KMS-11 (cell line): ENCODE measurements at regions not wholly inside any gene's neighbourhood (a gene's known extent, or its start where the extent isn't known, plus 50 kb on each side); places are given as distances from the start of the nearest gene placed in this dataset.

Experiments
- H2AFZ ChIP-seq: fragments of 200-600 bp; sonication (generic); 2 replicates; pipeline ENCODE4 v1.6.1; 2016; ENCODE audit warnings: antibody characterized with exemption, mixed run types, low read depth
- H3K27ac ChIP-seq: fragments of 200-600 bp; sonication (generic); 2 replicates; pipeline ENCODE4 v1.6.1; 2016; ENCODE audit warnings: mild to moderate bottlenecking, mixed run types
- H3K27me3 ChIP-seq: fragments of 200-600 bp; sonication (generic); 2 replicates; pipeline ENCODE4 v1.6.1; 2017; ENCODE audit warnings: mild to moderate bottlenecking, low read depth, mixed run types, moderate library complexity; ENCODE audit not compliant: insufficient read depth
- H3K36me3 ChIP-seq: fragments of 200-600 bp; sonication (generic); 2 replicates; pipeline ENCODE4 v1.6.1; 2017; ENCODE audit warnings: mild to moderate bottlenecking, mixed run types; ENCODE audit not compliant: insufficient read depth
- H3K4me1 ChIP-seq: fragments of 200-600 bp; sonication (generic); 2 replicates; pipeline ENCODE4 v1.6.1; 2016; ENCODE audit warnings: mild to moderate bottlenecking, low read depth, mixed run types; ENCODE audit not compliant: poor library complexity, severe bottlenecking
- H3K4me2 ChIP-seq: fragments of 200-600 bp; sonication (generic); 2 replicates; pipeline ENCODE4 v1.7.0; 2016; ENCODE audit warnings: mild to moderate bottlenecking, mixed run types
- H3K4me3 ChIP-seq: fragments of 200-600 bp; sonication (generic); IDR thresholded peaks from 2 replicates; pipeline ENCODE4 v1.6.1; 2017; ENCODE audit warnings: low read depth, low read length, mixed read lengths; ENCODE audit not compliant: insufficient read depth
- H3K79me2 ChIP-seq: fragments of 200-600 bp; sonication (generic); 2 replicates; pipeline ENCODE4 v1.6.1; 2016; ENCODE audit warnings: low read depth, mixed run types; ENCODE audit not compliant: insufficient read depth
- H3K9ac ChIP-seq: fragments of 200-600 bp; sonication (generic); 2 replicates; pipeline ENCODE4 v1.6.1; 2016; ENCODE audit warnings: mild to moderate bottlenecking, mixed run types
- H4K20me1 ChIP-seq: fragments of 200-600 bp; sonication (generic); 2 replicates; pipeline ENCODE4 v1.6.1; 2016; ENCODE audit warnings: mild to moderate bottlenecking, mixed run types; ENCODE audit not compliant: insufficient read depth
- TF ChIP-seq, protein P1 (sequence below): fragments of 200-600 bp; sonication (generic); conservative IDR thresholded peaks from 2 replicates; pipeline ENCODE4 v1.6.1; 2017; ENCODE audit warnings: low read depth, mild to moderate bottlenecking, antibody characterized with exemption, low read length, moderate library complexity, mixed read lengths

DNA sequence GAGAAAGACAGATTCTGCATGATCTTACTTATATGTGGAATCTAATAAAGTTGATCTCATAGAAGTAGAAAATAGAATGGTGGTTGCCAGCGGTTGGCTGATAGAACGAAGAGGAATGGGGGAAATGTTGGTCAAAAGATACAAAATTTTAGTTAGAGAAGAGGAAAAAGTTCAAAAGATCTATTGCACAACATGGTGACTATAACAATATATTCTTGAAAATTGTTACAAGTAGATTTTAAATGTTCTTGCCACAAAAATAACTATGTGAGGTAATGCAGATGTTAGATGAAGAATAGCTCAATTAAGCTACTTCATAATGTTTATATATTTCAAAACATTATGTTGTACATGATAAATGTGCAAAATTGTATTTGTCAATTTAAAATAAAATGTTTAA lies 112.3 kb upstream of the SMIM30 start:
- no peaks in the 10 kb centered on the region for H3K4me1 ChIP-seq
- no peaks in the 10 kb centered on the region for H3K27me3 ChIP-seq
- no peak overlapping the region for H2AFZ ChIP-seq
- no peaks in the 10 kb centered on the region for H3K79me2 ChIP-seq
- TF ChIP-seq, protein P1, sequence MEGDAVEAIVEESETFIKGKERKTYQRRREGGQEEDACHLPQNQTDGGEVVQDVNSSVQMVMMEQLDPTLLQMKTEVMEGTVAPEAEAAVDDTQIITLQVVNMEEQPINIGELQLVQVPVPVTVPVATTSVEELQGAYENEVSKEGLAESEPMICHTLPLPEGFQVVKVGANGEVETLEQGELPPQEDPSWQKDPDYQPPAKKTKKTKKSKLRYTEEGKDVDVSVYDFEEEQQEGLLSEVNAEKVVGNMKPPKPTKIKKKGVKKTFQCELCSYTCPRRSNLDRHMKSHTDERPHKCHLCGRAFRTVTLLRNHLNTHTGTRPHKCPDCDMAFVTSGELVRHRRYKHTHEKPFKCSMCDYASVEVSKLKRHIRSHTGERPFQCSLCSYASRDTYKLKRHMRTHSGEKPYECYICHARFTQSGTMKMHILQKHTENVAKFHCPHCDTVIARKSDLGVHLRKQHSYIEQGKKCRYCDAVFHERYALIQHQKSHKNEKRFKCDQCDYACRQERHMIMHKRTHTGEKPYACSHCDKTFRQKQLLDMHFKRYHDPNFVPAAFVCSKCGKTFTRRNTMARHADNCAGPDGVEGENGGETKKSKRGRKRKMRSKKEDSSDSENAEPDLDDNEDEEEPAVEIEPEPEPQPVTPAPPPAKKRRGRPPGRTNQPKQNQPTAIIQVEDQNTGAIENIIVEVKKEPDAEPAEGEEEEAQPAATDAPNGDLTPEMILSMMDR: no peak
- no peak overlapping the region for H3K4me2 ChIP-seq
- no peak overlapping the region for H3K9ac ChIP-seq
- H3K4me3 ChIP-seq: no peak overlapping the region
- H3K36me3 ChIP-seq: no peaks in the 10 kb centered on the region
- no peak overlapping the region for H3K27ac ChIP-seq
- H4K20me1 ChIP-seq: no peaks in the 10 kb centered on the region

DNA sequence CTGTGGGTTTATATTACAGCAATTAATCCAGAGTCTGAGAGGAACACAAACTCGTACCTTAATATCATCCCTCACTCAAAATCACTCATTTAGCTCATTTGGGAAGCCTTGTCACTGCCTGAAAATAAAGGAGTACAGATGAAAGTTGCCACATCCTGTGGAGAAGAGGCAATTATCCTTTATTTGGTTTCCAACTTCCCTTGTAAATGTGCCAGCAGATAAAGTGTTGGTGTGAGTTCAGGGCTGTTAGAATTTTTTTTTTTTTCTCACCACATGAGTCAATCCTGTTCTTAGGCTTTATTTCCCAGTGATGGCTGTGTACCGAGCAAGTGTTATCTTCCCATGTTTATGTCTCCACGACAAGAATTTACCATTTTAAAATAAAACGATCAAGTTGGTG lies 99.0 kb upstream of the SMIM30 start:
- H3K27ac ChIP-seq: no peak overlapping the region
- no peaks in the 10 kb centered on the region for H3K4me1 ChIP-seq
- TF ChIP-seq, protein P1: no peak
- no peaks in the 10 kb centered on the region for H3K79me2 ChIP-seq
- no peaks in the 10 kb centered on the region for H3K27me3 ChIP-seq
- no peak overlapping the region for H3K9ac ChIP-seq
- no peaks in the 10 kb centered on the region for H4K20me1 ChIP-seq
- no peak overlapping the region for H3K4me3 ChIP-seq
- no peak overlapping the region for H2AFZ ChIP-seq
- H3K4me2 ChIP-seq: no peak overlapping the region
- no peaks in the 10 kb centered on the region for H3K36me3 ChIP-seq

DNA sequence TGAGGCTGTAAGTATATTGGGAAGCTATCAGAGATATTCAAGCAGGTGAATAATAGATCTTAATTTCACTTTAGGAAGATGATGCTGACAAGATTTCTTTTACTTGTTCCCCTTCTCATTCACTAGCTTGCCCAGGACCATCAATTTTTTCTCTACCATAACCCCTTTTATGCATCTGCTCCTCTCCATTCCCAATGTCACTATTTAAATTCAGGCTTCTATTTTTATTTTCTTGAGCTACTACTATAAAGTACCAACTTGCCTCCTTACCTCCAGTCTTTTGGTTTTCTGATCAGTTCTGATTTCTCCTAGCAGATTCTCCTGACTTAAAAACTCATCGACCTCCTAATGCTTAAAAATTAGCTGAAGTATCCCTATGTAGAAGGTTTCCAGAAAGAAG lies 97.7 kb upstream of the SMIM30 start:
- Histone ChIP-seq H3K27me3 (no peaks in the 10 kb centered on the region), H3K4me1 (no peaks in the 10 kb centered on the region), H3K4me3 (no peak overlapping the region), H4K20me1 (no peaks in the 10 kb centered on the region), H2AFZ (no peak overlapping the region), H3K79me2 (no peaks in the 10 kb centered on the region), H3K36me3 (no peaks in the 10 kb centered on the region), H3K27ac (no peak overlapping the region), H3K9ac (no peak overlapping the region), H3K4me2 (no peak overlapping the region)
- TF ChIP-seq, protein P1: no peak

DNA sequence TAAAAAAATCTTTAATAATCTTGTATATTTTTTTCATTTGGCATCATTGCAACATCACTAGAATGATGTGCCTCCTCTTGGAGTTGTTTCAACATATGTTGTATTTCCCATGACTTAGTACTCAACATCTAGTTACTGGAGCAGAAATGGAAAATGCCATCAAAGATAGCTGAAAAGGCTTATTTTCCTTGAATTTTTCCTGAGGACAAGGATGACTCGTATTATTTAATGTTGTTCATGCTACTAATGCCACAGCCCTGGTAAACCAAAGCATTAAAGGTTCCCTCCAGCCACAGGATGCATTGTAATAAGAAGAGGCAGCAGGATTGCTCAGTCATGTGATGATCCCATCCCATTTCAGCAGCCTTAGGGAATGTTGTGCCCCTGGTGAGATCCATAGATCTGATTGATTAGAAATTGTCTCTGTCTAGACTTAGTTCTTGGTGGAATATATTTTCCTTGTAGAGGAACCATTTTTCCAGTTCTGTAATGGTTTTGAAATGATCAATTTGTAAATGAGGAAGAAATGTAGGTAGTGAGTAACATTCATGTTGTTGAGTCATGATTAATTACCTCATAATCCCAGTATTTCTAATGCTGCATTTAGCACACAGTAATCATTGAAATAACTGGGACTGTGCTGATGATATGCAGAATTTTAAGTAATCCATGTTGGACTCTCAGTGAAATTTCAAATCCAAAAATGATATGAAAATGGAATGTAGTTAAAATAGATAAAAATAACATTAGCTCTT lies 91.3 kb upstream of the SMIM30 start:
- Histone ChIP-seq H2AFZ (no peak overlapping the region), H3K79me2 (no peaks in the 10 kb centered on the region), H3K27ac (no peak overlapping the region), H4K20me1 (no peaks in the 10 kb centered on the region), H3K36me3 (no peaks in the 10 kb centered on the region), H3K9ac (no peak overlapping the region), H3K4me2 (no peak overlapping the region), H3K27me3 (no peaks in the 10 kb centered on the region), H3K4me1 (no peaks in the 10 kb centered on the region), H3K4me3 (no peak overlapping the region)
- TF ChIP-seq, protein P1: no peak
